Spleen (tissue), 7 donors: ENCODE measurements at regions not wholly inside any gene's neighbourhood (a gene's known extent, or its start where the extent isn't known, plus 50 kb on each side); places are given as distances from the start of the nearest gene placed in this dataset.

Experiments used
- CTCF ChIP-seq, 11 experiments: fragments of 200-600 bp in 7 of 11; fragments of 450-650 bp in 4 of 11; sonication (generic) in 4 of 11; IDR thresholded peaks in 8 of 11; conservative IDR thresholded peaks in 3 of 11; 1 replicate in 7 of 11; 2 replicates in 4 of 11; pipeline versions ENCODE4 v1.4.0 to v1.8.0; 2016 to 2021; ENCODE audit warnings: antibody characterized with exemption in 11 of 11, inconsistent platforms in 4 of 11, mild to moderate bottlenecking in 1 of 11
- POLR2A ChIP-seq, 3 donors: fragments of 450-650 bp; IDR thresholded peaks; one replicate each; pipeline ENCODE4 v1.5.1; 2017; ENCODE audit warnings: antibody characterized with exemption in 3 of 3, mild to moderate bottlenecking in 1 of 3
- POLR2AphosphoS5 ChIP-seq, 3 donors: sonication (generic); formaldehyde crosslinking; IDR thresholded peaks; one replicate each; pipeline ENCODE4 v1.5.1; 2017; ENCODE audit warnings: antibody characterized with exemption in 3 of 3
- donor health status: DM: no; HTN: no; CAD: no; lungs with moderate emphysema.
- donor health status: DM: no; HTN: no; CAD: no.
- donor health status: DM: no; HTN: no; CAD: no.

GRCh38 chr3:72396899-72397298 is 451.3 kb downstream of the SHQ1 start:
- no peak for TF ChIP-seq CTCF (IDR thresholded peaks at IDR 0.05 in 8 of 11, conservative IDR thresholded peaks at IDR 0.05 in 3 of 11)
- no peak for TF ChIP-seq POLR2A (IDR thresholded peaks at IDR 0.05)
- TF ChIP-seq POLR2AphosphoS5 (IDR thresholded peaks at IDR 0.05), result no peak
